ENCODE measurements at regions not wholly inside any gene's neighbourhood (a gene's known extent, or its start where the extent isn't known, plus 50 kb on each side); places are given as distances from the start of the nearest gene placed in this dataset.
A peak's percentile ranks its signal among the peaks of the same experiment; 100 is the strongest.
"Not testable (repeated sequence)": the region's sequence is repeated elsewhere in the genome, so short reads cannot be mapped to it uniquely, and the experiment has no call there.

DNA sequence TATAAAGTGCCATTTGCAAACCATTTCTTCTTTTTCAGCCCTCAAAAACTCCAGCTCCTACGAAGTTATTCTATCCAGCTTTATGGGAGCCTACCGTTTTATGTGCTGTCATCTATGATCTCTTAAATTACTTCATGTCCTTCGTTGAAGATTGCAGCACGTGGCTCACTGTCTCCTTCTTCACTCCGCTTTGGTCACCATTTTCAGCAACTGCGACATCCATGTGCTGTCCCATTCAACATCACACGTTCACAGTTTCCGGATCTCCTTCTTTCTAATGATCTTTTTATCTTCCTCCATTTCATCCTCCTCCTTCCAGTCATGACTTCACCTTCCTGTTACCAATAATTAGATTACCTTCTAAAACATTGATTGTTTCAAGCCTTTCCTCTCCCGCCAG, 143.3 kb upstream of the KRAS start:
- TF ChIP-seq, protein P1, sequence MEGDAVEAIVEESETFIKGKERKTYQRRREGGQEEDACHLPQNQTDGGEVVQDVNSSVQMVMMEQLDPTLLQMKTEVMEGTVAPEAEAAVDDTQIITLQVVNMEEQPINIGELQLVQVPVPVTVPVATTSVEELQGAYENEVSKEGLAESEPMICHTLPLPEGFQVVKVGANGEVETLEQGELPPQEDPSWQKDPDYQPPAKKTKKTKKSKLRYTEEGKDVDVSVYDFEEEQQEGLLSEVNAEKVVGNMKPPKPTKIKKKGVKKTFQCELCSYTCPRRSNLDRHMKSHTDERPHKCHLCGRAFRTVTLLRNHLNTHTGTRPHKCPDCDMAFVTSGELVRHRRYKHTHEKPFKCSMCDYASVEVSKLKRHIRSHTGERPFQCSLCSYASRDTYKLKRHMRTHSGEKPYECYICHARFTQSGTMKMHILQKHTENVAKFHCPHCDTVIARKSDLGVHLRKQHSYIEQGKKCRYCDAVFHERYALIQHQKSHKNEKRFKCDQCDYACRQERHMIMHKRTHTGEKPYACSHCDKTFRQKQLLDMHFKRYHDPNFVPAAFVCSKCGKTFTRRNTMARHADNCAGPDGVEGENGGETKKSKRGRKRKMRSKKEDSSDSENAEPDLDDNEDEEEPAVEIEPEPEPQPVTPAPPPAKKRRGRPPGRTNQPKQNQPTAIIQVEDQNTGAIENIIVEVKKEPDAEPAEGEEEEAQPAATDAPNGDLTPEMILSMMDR (IDR thresholded peaks at IDR 0.05) = no peak
- ATAC-seq (ENCODE audit: low FRiP score) (no peak), DNase-seq (ENCODE audit: low spot score) (no peak)

DNA sequence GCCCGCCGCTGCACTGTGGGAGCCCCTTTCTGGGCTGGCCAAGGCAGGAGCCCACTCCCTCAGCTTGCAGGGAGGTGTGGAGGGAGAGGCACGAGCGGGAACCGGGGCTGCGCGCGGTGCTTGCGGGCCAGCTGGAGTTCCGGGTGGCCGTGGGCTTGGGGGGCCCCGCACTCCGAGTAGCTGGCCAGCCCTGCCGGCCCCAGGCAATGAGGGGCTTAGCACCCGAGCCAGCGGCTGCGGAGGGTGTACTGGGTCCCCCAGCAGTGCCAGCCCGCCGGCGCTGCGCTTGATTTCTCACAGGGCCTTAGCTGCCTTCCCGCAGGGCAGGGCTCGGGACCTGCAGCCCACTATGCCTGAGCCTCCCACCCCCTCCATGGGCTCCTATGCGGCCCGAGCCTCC, 140.6 kb upstream of the KRAS start:
- ATAC-seq (ENCODE audit: low FRiP score); DNase-seq (ENCODE audit: low spot score): not testable (repeated sequence)

DNA sequence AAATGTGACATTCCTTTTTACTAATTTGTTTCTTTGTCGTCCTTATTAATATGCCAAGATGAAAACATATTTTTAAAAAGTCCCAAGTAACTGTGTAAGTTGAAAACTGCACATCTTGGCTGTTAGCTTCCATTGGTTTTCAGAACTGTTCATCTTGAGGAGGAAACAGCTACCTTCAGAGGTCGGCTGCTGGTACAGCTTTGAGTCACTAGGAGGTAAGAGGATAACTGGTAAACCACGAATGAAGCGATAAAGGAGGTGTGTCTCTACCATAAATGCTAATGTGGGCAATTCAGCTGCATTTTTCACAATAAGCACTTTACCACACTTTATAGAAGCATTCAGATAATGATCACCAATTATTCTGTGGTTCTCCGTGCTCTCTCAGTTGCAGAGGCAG, 137.5 kb upstream of the KRAS start:
- ATAC-seq (ENCODE audit: low FRiP score) = no peak
- no peak for DNase-seq (ENCODE audit: low spot score)
- TF ChIP-seq, protein P1 (IDR thresholded peaks at IDR 0.05) = no peak

DNA sequence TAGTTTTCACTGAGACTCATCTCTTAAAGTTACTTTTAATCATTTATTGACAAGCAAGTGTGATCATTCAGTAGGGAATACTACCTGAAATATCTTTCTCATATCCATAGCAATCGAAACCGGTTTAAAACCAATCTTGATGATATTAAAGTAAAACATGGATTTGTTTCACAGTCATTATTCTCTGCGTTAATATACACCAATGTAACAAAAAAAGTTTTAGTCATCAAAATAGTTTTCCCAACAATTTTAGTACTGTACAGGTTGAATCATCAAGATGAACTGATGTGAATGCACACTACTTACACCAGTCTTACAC, 137.0 kb upstream of the KRAS start:
- no peak for ATAC-seq (ENCODE audit: low FRiP score)
- TF ChIP-seq, protein P1 (IDR thresholded peaks at IDR 0.05) = no peak
- no peak for DNase-seq (ENCODE audit: low spot score)

DNA sequence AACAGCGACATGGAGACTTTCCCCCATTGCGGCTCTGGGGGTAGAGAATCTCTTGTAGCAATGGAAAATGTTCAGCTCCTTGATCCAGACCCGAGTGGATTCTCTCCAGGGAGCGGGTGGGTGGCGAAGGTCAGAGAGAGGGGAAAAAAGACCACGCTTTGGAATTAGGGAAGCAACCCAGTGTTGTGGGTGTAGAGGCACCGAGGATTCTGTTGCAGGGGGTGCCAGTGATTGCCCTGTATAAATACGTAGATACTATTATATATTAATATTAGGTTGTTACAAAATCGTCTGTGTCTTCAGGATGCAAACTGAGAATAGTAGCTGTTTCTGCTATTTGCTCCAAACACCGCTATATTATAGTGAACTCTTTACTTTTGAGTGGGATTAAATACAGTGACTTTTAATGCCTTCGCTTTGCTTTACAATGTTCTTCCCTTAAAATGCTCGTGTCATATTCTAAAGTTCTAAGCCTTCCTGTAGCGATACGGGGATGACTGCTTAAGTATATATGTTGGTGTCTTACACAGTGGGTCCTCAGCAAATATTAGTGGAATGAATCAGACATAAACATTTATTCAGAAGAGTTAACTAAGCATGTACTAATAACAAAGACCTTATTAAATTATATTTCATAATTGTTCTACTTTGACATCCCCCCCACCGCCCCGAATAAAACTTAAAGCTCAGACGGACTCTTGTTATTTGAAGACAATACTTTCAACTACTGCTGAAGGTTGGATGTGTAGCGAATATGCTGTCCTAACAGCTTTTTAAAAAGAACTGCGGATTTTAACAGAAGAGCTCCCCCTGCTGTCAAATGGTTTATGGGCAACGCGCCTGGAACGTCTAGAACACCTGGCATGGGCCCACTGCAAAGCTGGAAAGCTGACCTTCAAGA, 136.4 kb upstream of the KRAS start:
- peak; percentile 50 for DNase-seq (ENCODE audit: low spot score)
- TF ChIP-seq, protein P1 (IDR thresholded peaks at IDR 0.05) = peak in 1 of 3 donors; percentile 63
- ATAC-seq (ENCODE audit: low FRiP score) = peak; percentile 70

DNA sequence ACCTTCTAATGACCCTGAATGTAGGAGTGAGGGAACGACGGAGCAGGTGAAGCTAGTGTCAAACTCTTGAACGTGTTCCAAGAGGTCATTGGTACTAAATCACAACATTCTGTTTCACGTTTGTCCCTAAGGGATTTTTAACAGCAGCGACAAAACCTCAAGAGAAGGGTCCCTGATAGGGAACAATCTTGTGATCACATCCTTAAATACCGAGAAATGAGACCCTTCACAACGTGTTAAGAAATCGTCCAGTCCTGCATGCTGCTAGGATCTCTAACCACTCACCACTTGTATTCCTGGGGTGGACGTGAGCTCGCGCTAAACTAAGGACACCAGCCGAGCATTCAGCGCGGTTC, 134.1 kb upstream of the KRAS start:
- TF ChIP-seq, protein P1 (IDR thresholded peaks at IDR 0.05) = no peak
- peak; percentile 7 for ATAC-seq (ENCODE audit: low FRiP score)
- no peak for DNase-seq (ENCODE audit: low spot score)

DNA sequence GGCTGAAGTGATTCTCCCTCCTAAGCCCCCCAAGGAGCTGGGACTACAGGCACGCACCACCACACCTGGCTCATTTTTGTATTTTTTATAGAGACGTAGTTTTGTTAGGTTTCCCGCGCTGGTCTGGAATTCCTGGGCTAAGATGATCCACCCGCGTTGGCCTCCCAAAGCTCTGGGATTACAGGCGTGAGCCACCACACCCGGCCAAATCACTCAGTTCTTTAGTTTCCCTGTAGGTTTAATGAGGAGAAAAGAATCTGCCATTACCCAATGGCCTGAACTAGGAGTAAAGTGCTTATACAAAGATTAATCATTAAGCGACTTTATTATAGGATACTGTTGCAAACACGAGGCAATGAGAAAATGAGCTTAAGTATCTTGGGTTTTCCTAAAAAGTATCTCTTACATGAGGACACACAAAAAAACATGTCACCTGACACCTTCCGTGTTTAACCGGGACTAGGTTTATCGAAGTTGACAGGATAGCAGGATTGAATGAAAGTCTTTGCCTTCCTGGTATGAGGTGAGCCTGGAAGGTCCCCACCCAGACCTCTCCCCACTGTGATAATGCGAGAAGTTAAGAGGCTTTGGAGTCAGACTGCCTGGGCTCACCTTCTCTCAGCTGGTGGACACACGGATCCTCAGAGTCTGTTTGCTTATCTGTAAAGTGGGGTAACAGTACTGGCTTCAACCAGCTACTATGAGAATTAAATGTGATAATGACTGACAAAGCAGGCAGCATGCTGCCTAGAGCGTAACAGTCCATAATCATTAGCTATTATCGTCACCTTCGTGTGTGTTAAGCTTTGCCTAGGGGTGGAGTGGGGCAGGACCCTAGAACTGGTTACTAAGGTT, 133.5 kb upstream of the KRAS start:
- DNase-seq (ENCODE audit: low spot score) (no peak), ATAC-seq (ENCODE audit: low FRiP score) (no peak)
- TF ChIP-seq, protein P1 (IDR thresholded peaks at IDR 0.05) = no peak
